HL-60 (cell line): ENCODE measurements at regions not wholly inside any gene's neighbourhood (a gene's known extent, or its start where the extent isn't known, plus 50 kb on each side); places are given as distances from the start of the nearest gene placed in this dataset.

ENCODE experiments used
- CTCF ChIP-seq: IDR thresholded peaks from one replicate; pipeline ENCODE4 v1.5.1; 2011; ENCODE audit warnings: low read length, control low read depth, inconsistent platforms; ENCODE audit not compliant: insufficient read depth
- POLR2AphosphoS5 ChIP-seq: IDR thresholded peaks from 2 replicates; pipeline ENCODE4 v1.6.1; 2012; ENCODE audit warnings: low read depth

- no peak for TF ChIP-seq CTCF
- no peak for TF ChIP-seq POLR2AphosphoS5
Measured at GRCh38 chr4:15197005-15197404, 194.7 kb downstream of the CPEB2 start.
